Suprapubic skin (tissue), 4 donors: ENCODE measurements at regions not wholly inside any gene's neighbourhood (a gene's known extent, or its start where the extent isn't known, plus 50 kb on each side); places are given as distances from the start of the nearest gene placed in this dataset.

ENCODE experiments used
- CTCF ChIP-seq, 2 donors: fragments of 200-600 bp in 1 of 2; fragments of 450-650 bp in 1 of 2; sonication (generic) in 1 of 2; IDR thresholded peaks; one replicate each; pipeline ENCODE4 v1.5.1; 2016 to 2019; ENCODE audit warnings: antibody characterized with exemption in 2 of 2, mild to moderate bottlenecking in 1 of 2, moderate library complexity in 1 of 2
- EP300 ChIP-seq: sonication (generic); formaldehyde crosslinking; IDR thresholded peaks from one replicate; pipeline ENCODE4 v1.6.1; 2017; ENCODE audit warnings: antibody characterized with exemption
- POLR2A ChIP-seq, 2 donors: fragments of 450-650 bp; IDR thresholded peaks; one replicate each; pipeline ENCODE4 v1.6.1; 2017; ENCODE audit warnings: antibody characterized with exemption in 2 of 2, mild to moderate bottlenecking in 2 of 2, moderate library complexity in 2 of 2
- POLR2AphosphoS5 ChIP-seq, 3 donors: sonication (generic); formaldehyde crosslinking; IDR thresholded peaks; one replicate each; pipeline ENCODE4 v1.6.1; 2017; ENCODE audit warnings: antibody characterized with exemption in 3 of 3

- TF ChIP-seq EP300, result no peak
- no peak for TF ChIP-seq CTCF (IDR thresholded peaks at IDR 0.05)
- no peak for TF ChIP-seq POLR2A (IDR thresholded peaks at IDR 0.05)
- no peak for TF ChIP-seq POLR2AphosphoS5 (IDR thresholded peaks at IDR 0.05)
Observed at GRCh38 chr1:172838680-172839313, 179.9 kb downstream of the FASLG start.
